AG20443 (cell line): ENCODE measurements at regions not wholly inside any gene's neighbourhood (a gene's known extent, or its start where the extent isn't known, plus 50 kb on each side); places are given as distances from the start of the nearest gene placed in this dataset.

Source experiments
- DNase-seq: peaks from one replicate; pipeline ENCODE4 v3.0.0; 2012; ENCODE audit warnings: low spot score, mixed read lengths

GRCh38 chr2:220434385-220434784 is 807.0 kb downstream of the SLC4A3 start:
- no peak for DNase-seq

- DNase-seq = no peak
Measured at GRCh38 chr2:220437938-220438337, 810.5 kb downstream of the SLC4A3 start.

GRCh38 chr2:220440731-220441130 is 813.3 kb downstream of the SLC4A3 start:
- DNase-seq = no peak

- no peak for DNase-seq
Measured at GRCh38 chr2:220441404-220441803, 814.0 kb downstream of the SLC4A3 start.

GRCh38 chr2:220442012-220442411 is 814.6 kb downstream of the SLC4A3 start:
- no peak for DNase-seq

GRCh38 chr2:220445429-220446105 is 818.1 kb downstream of the SLC4A3 start:
- peak; percentile 31 for DNase-seq

GRCh38 chr2:220446106-220446712 is 818.8 kb downstream of the SLC4A3 start:
- no peak for DNase-seq

- DNase-seq = no peak
Measured at GRCh38 chr2:220450846-220451245, 823.4 kb downstream of the SLC4A3 start.

GRCh38 chr2:220451438-220451837 is 824.0 kb downstream of the SLC4A3 start:
- no peak for DNase-seq

GRCh38 chr2:220452561-220452960 is 825.1 kb downstream of the SLC4A3 start:
- no peak for DNase-seq

- DNase-seq = peak; percentile 33
Measured at GRCh38 chr2:220455351-220455990, 828.0 kb downstream of the SLC4A3 start.

GRCh38 chr2:220458051-220458450 is 830.6 kb downstream of the SLC4A3 start:
- no peak for DNase-seq

GRCh38 chr2:220460257-220460985 is 833.0 kb downstream of the SLC4A3 start:
- no peak for DNase-seq

- no peak for DNase-seq
Measured at GRCh38 chr2:220463876-220464275, 836.4 kb downstream of the SLC4A3 start.

- DNase-seq = no peak
Measured at GRCh38 chr2:220465700-220466099, 838.3 kb downstream of the SLC4A3 start.

GRCh38 chr2:220466251-220466691 is 838.8 kb downstream of the SLC4A3 start:
- DNase-seq = no peak

- no peak for DNase-seq
Measured at GRCh38 chr2:220469201-220469600, 841.8 kb downstream of the SLC4A3 start.

- DNase-seq = peak; percentile 24
Measured at GRCh38 chr2:220473611-220474010, 846.2 kb downstream of the SLC4A3 start.

GRCh38 chr2:220476877-220477276 is 849.4 kb downstream of the SLC4A3 start:
- no peak for DNase-seq

- DNase-seq = no peak
Measured at GRCh38 chr2:220478305-220479058, 851.1 kb downstream of the SLC4A3 start.

GRCh38 chr2:220482716-220483115 is 855.3 kb downstream of the SLC4A3 start:
- no peak for DNase-seq

GRCh38 chr2:220489121-220489520 is 861.7 kb downstream of the SLC4A3 start:
- no peak for DNase-seq
